GM19328 (cell line): ENCODE measurements at regions not wholly inside any gene's neighbourhood (a gene's known extent, or its start where the extent isn't known, plus 50 kb on each side); places are given as distances from the start of the nearest gene placed in this dataset.

Experiments used
- ATAC-seq: cut with Tn5 transposase; IDR thresholded peaks from one replicate; pipeline ENCODE4 v1.9.1; 2021; ENCODE audit warnings: mild to moderate bottlenecking, moderate library complexity; ENCODE audit not compliant: unreplicated experiment

GRCh38 chr1:234667600-234668576 is 57.9 kb upstream of the IRF2BP2 start:
- no peak for ATAC-seq

GRCh38 chr1:234666761-234667160 is 56.8 kb upstream of the IRF2BP2 start:
- no peak for ATAC-seq

- ATAC-seq = no peak
Observed at GRCh38 chr1:234665975-234666605, 56.1 kb upstream of the IRF2BP2 start.

- ATAC-seq = no peak
Observed at GRCh38 chr1:234662148-234662547, 52.2 kb upstream of the IRF2BP2 start.

GRCh38 chr1:234661317-234661928 is 51.4 kb upstream of the IRF2BP2 start:
- ATAC-seq = no peak

- ATAC-seq = no peak
Observed at GRCh38 chr1:234660536-234661316, 50.7 kb upstream of the IRF2BP2 start.
